ENCODE measurements at regions not wholly inside any gene's neighbourhood (a gene's known extent, or its start where the extent isn't known, plus 50 kb on each side); places are given as distances from the start of the nearest gene placed in this dataset.

DNA sequence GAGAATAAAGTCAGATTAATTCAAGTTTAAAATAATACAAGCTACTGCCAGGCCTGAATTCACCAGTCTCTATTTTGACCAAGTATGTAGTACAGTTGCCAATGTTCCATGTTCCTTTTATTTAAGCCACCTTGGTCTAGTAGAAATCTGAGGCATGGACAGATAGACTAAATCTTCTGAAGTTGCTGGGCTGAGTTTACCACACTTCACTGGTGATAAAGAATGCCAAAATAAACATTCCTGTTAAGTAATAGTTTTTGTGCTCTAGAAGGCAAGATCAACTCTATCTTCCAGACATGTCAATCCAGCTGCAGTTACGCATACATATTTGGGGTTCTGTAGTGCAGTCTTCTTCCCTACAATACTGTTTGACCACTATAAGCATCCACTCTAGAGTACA lies 83.9 kb upstream of the C11orf87 start:
- TF ChIP-seq POLR2A (IDR thresholded peaks at IDR 0.05; ENCODE audit: low read depth, low read length) (no peak), POLR2AphosphoS5 (IDR thresholded peaks at IDR 0.05; ENCODE audit: low read depth, low read length) (no peak)

Data from GM12892 (cell line).